ENCODE measurements at regions not wholly inside any gene's neighbourhood (a gene's known extent, or its start where the extent isn't known, plus 50 kb on each side); places are given as distances from the start of the nearest gene placed in this dataset.

GRCh38 chr3:1632128-1632527, 466.5 kb upstream of the CNTN4 start:
- Mint-ChIP-seq H3K27ac (ENCODE audit: unreplicated experiment) (no peak overlapping the region), H3K9me3 (ENCODE audit: unreplicated experiment) (no peaks in the 10 kb centered on the region), H3K4me3 (ENCODE audit: unreplicated experiment) (no peak overlapping the region), H3K36me3 (ENCODE audit: unreplicated experiment) (no peaks in the 10 kb centered on the region), H3K27me3 (ENCODE audit: unreplicated experiment) (peaks cover 1% of the 10 kb centered on the region), H3K4me1 (ENCODE audit: low read depth, unreplicated experiment) (peaks cover 2% of the 10 kb centered on the region)
- no peak for TF ChIP-seq CTCF (IDR thresholded peaks at IDR 0.05; ENCODE audit: partially characterized antibody, unreplicated experiment)
- no peak for DNase-seq

- no peaks in the 10 kb centered on the region for H3K36me3 Mint-ChIP-seq (ENCODE audit: unreplicated experiment)
- no peaks in the 10 kb centered on the region for H3K9me3 Mint-ChIP-seq (ENCODE audit: unreplicated experiment)
- H3K4me1 Mint-ChIP-seq (ENCODE audit: low read depth, unreplicated experiment): no peaks in the 10 kb centered on the region
- no peak overlapping the region for H3K4me3 Mint-ChIP-seq (ENCODE audit: unreplicated experiment)
- DNase-seq: no peak
- no peak overlapping the region for H3K27ac Mint-ChIP-seq (ENCODE audit: unreplicated experiment)
- no peak for TF ChIP-seq CTCF (IDR thresholded peaks at IDR 0.05; ENCODE audit: partially characterized antibody, unreplicated experiment)
- no peaks in the 10 kb centered on the region for H3K27me3 Mint-ChIP-seq (ENCODE audit: unreplicated experiment)
These were observed 436.8 kb upstream of the CNTN4 start for GRCh38 chr3:1661839-1662238.

GRCh38 chr3:1664266-1664665, 434.4 kb upstream of the CNTN4 start:
- H3K4me3 Mint-ChIP-seq (ENCODE audit: unreplicated experiment): no peak overlapping the region
- DNase-seq: no peak
- H3K27me3 Mint-ChIP-seq (ENCODE audit: unreplicated experiment): no peaks in the 10 kb centered on the region
- TF ChIP-seq CTCF (IDR thresholded peaks at IDR 0.05; ENCODE audit: partially characterized antibody, unreplicated experiment): no peak
- H3K27ac Mint-ChIP-seq (ENCODE audit: unreplicated experiment): no peak overlapping the region
- no peaks in the 10 kb centered on the region for H3K4me1 Mint-ChIP-seq (ENCODE audit: low read depth, unreplicated experiment)
- H3K36me3 Mint-ChIP-seq (ENCODE audit: unreplicated experiment): no peaks in the 10 kb centered on the region
- H3K9me3 Mint-ChIP-seq (ENCODE audit: unreplicated experiment): no peaks in the 10 kb centered on the region

GRCh38 chr3:1666865-1667264, 431.8 kb upstream of the CNTN4 start:
- H3K36me3 Mint-ChIP-seq (ENCODE audit: unreplicated experiment): no peaks in the 10 kb centered on the region
- no peaks in the 10 kb centered on the region for H3K27me3 Mint-ChIP-seq (ENCODE audit: unreplicated experiment)
- H3K9me3 Mint-ChIP-seq (ENCODE audit: unreplicated experiment): no peaks in the 10 kb centered on the region

More at GRCh38 chr3:1666865-1667264, 431.8 kb upstream of the CNTN4 start:
- Mint-ChIP-seq H3K27ac (ENCODE audit: unreplicated experiment) (no peak overlapping the region), H3K4me3 (ENCODE audit: unreplicated experiment) (no peak overlapping the region), H3K4me1 (ENCODE audit: low read depth, unreplicated experiment) (no peaks in the 10 kb centered on the region)
- DNase-seq: no peak
- no peak for TF ChIP-seq CTCF (IDR thresholded peaks at IDR 0.05; ENCODE audit: partially characterized antibody, unreplicated experiment)

All from glutamatergic neuron (in vitro differentiated cells).